ENCODE measurements at regions not wholly inside any gene's neighbourhood (a gene's known extent, or its start where the extent isn't known, plus 50 kb on each side); places are given as distances from the start of the nearest gene placed in this dataset.

GRCh38 chr7:108771853-108772252, 202.2 kb downstream of the DNAJB9 start:
- WGBS, 2 donors = 60 to 70% methylated on average over 2 of the region's 2 CpGs
- no peak overlapping the region for H3K4me3 ChIP-seq (ENCODE audit: low read depth, poor library complexity, severe bottlenecking)
- DNase-seq (ENCODE audit: low spot score in 2 of 2) = no peak
- intact Hi-C loops (cut with DNase I; ENCODE audit: low total_unique reads) = no loop called here
- no peak for TF ChIP-seq CTCF (IDR thresholded peaks at IDR 0.05)
- no peak for TF ChIP-seq POLR2A (IDR thresholded peaks at IDR 0.05)

- no peak overlapping the region for H3K4me3 ChIP-seq (ENCODE audit: low read depth, poor library complexity, severe bottlenecking)
- intact Hi-C loops (cut with DNase I; ENCODE audit: low total_unique reads) = no loop called here
- 90 to 91% methylated on average over 1 of the region's 1 CpG for WGBS, 2 donors
- TF ChIP-seq CTCF (IDR thresholded peaks at IDR 0.05) = no peak
- no peak for TF ChIP-seq POLR2A (IDR thresholded peaks at IDR 0.05)
- no peak for DNase-seq (ENCODE audit: low spot score in 2 of 2)
Measured at GRCh38 chr7:108777966-108778365, 208.3 kb downstream of the DNAJB9 start.

GRCh38 chr7:108789451-108789850, 219.8 kb downstream of the DNAJB9 start:
- TF ChIP-seq POLR2A (IDR thresholded peaks at IDR 0.05) (no peak), CTCF (IDR thresholded peaks at IDR 0.05) (no peak)
- no peak overlapping the region for H3K4me3 ChIP-seq (ENCODE audit: low read depth, poor library complexity, severe bottlenecking)
- WGBS, 2 donors = 95 to 98% methylated on average over 1 of the region's 1 CpG
- intact Hi-C loops (cut with DNase I; ENCODE audit: low total_unique reads) = no loop called here
- no peak for DNase-seq (ENCODE audit: low spot score in 2 of 2)

- intact Hi-C loops (cut with DNase I; ENCODE audit: low total_unique reads) = no loop called here
- no peak overlapping the region for H3K4me3 ChIP-seq (ENCODE audit: low read depth, poor library complexity, severe bottlenecking)
- no peak for DNase-seq (ENCODE audit: low spot score in 2 of 2)
- WGBS, 2 donors = 83 to 94% methylated on average over 1 of the region's 1 CpG
- no peak for TF ChIP-seq POLR2A (IDR thresholded peaks at IDR 0.05)
- TF ChIP-seq CTCF (IDR thresholded peaks at IDR 0.05) = no peak
Measured at GRCh38 chr7:108794466-108794865, 224.8 kb downstream of the DNAJB9 start.

GRCh38 chr7:108802650-108803049, 233.0 kb downstream of the DNAJB9 start:
- no peak overlapping the region for H3K4me3 ChIP-seq (ENCODE audit: low read depth, poor library complexity, severe bottlenecking)
- intact Hi-C loops (cut with DNase I; ENCODE audit: low total_unique reads) = no loop called here
- no peak for DNase-seq (ENCODE audit: low spot score in 2 of 2)
- WGBS, 2 donors = 58 to 64% methylated on average over 2 of the region's 2 CpGs
- TF ChIP-seq POLR2A (IDR thresholded peaks at IDR 0.05) (no peak), CTCF (IDR thresholded peaks at IDR 0.05) (no peak)

- TF ChIP-seq CTCF (IDR thresholded peaks at IDR 0.05) (no peak), POLR2A (IDR thresholded peaks at IDR 0.05) (no peak)
- no peak overlapping the region for H3K4me3 ChIP-seq (ENCODE audit: low read depth, poor library complexity, severe bottlenecking)
- DNase-seq (ENCODE audit: low spot score in 2 of 2) = no peak
- intact Hi-C loops (cut with DNase I; ENCODE audit: low total_unique reads) = no loop called here
- WGBS, 2 donors = 64 to 66% methylated on average over 6 of the region's 6 CpGs
Measured at GRCh38 chr7:108805808-108806397, 236.2 kb downstream of the DNAJB9 start.

Measured in lower leg skin (tissue), 4 donors.